B cell (primary cell): ENCODE measurements at regions not wholly inside any gene's neighbourhood (a gene's known extent, or its start where the extent isn't known, plus 50 kb on each side); places are given as distances from the start of the nearest gene placed in this dataset.

ENCODE experiments used
- CTCF ChIP-seq: fragments of 200-600 bp; IDR thresholded peaks from one replicate; pipeline ENCODE4 v1.8.0; 2022; ENCODE audit warnings: antibody characterized with exemption, mild to moderate bottlenecking
- EZH2 ChIP-seq: IDR thresholded peaks from 2 replicates; pipeline ENCODE4 v1.6.1; 2012; ENCODE audit warnings: borderline replicate concordance, low read depth, mild to moderate bottlenecking, moderate library complexity, low read length; ENCODE audit not compliant: insufficient read depth, poor library complexity, severe bottlenecking

GRCh38 chr7:341841-342638 lies 52.1 kb downstream of the FOXL3 start:
- TF ChIP-seq CTCF: no peak
- no peak for TF ChIP-seq EZH2
